Liver (tissue), 8 donors: ENCODE measurements at regions not wholly inside any gene's neighbourhood (a gene's known extent, or its start where the extent isn't known, plus 50 kb on each side); places are given as distances from the start of the nearest gene placed in this dataset.

Experiments used
- DNase-seq: peaks from one replicate; pipeline ENCODE4 v3.0.0-alpha.2; 2017; ENCODE audit warnings: low spot score
- H3K27ac ChIP-seq, 2 donors: one replicate each; pipeline ENCODE4 v1.7.0; 2013; ENCODE audit warnings: inconsistent platforms in 2 of 2, low read length in 2 of 2, control low read depth in 1 of 2, low read depth in 1 of 2, mild to moderate bottlenecking in 1 of 2
- H3K27me3 ChIP-seq, 4 donors: one replicate each; pipeline versions ENCODE4 v1.6.1 to v1.7.0; 2013; ENCODE audit warnings: low read length in 3 of 4, inconsistent platforms in 1 of 4, mild to moderate bottlenecking in 1 of 4, moderate library complexity in 1 of 4; ENCODE audit not compliant: control insufficient read depth in 4 of 4, insufficient read depth in 4 of 4
- H3K36me3 ChIP-seq, 4 donors: one replicate each; pipeline versions ENCODE4 v1.6.1 to v1.7.0; 2013; ENCODE audit warnings: low read length in 3 of 4, mild to moderate bottlenecking in 3 of 4, low read depth in 1 of 4, moderate library complexity in 1 of 4; ENCODE audit not compliant: control insufficient read depth in 4 of 4, insufficient read depth in 3 of 4
- H3K4me1 ChIP-seq, 4 donors: one replicate each; pipeline versions ENCODE4 v1.6.1 to v1.7.0; 2013; ENCODE audit warnings: low read length in 3 of 4, mild to moderate bottlenecking in 3 of 4, moderate library complexity in 1 of 4; ENCODE audit not compliant: control insufficient read depth in 4 of 4, insufficient read depth in 4 of 4
- H3K4me3 ChIP-seq, 3 donors: one replicate each; pipeline versions ENCODE4 v1.6.1 to v1.7.0; 2013; ENCODE audit warnings: low read length in 3 of 3, control low read depth in 1 of 3, low read depth in 1 of 3, mild to moderate bottlenecking in 1 of 3
- H3K9ac ChIP-seq, 2 donors: one replicate each; pipeline ENCODE4 v1.7.0; 2013; ENCODE audit warnings: low read length in 2 of 2, mild to moderate bottlenecking in 2 of 2, moderate library complexity in 2 of 2, control low read depth in 1 of 2, low read depth in 1 of 2
- H3K9me3 ChIP-seq, 4 donors: one replicate each; pipeline versions ENCODE4 v1.6.1 to v1.7.0; 2013; ENCODE audit warnings: low read length in 3 of 4; ENCODE audit not compliant: control insufficient read depth in 4 of 4
- EGR1 ChIP-seq, 2 donors: IDR thresholded peaks; 2 replicates each; pipeline ENCODE4 v1.6.1; 2016 to 2018; ENCODE audit warnings: antibody characterized with exemption in 2 of 2, low read depth in 2 of 2
- FOXA1 ChIP-seq: IDR thresholded peaks from 2 replicates; pipeline ENCODE4 v1.6.1; 2016; ENCODE audit warnings: antibody characterized with exemption
- GABPA ChIP-seq, 2 donors: IDR thresholded peaks in 1 of 2; conservative IDR thresholded peaks in 1 of 2; 2 replicates each; pipeline ENCODE4 v1.6.1; 2016; ENCODE audit warnings: antibody characterized with exemption in 2 of 2, mild to moderate bottlenecking in 1 of 2, moderate library complexity in 1 of 2
- HNF4A ChIP-seq, 2 donors: conservative IDR thresholded peaks; 2 replicates each; pipeline ENCODE4 v1.6.1; 2016; ENCODE audit warnings: antibody characterized with exemption in 2 of 2, mild to moderate bottlenecking in 2 of 2
- HNF4G ChIP-seq: IDR thresholded peaks from 2 replicates; pipeline ENCODE4 v1.6.1; 2016; ENCODE audit warnings: antibody characterized with exemption
- JUND ChIP-seq, 2 donors: IDR thresholded peaks; 2 replicates each; pipeline ENCODE4 v1.6.1; 2016; ENCODE audit warnings: antibody characterized with exemption in 2 of 2
- NR2F2 ChIP-seq: IDR thresholded peaks from 2 replicates; pipeline ENCODE4 v1.6.1; 2016; ENCODE audit warnings: antibody characterized with exemption
- RAD21 ChIP-seq, 2 donors: IDR thresholded peaks; 2 replicates each; pipeline ENCODE4 v1.6.1; 2016; ENCODE audit warnings: antibody characterized with exemption in 2 of 2, mild to moderate bottlenecking in 2 of 2
- RXRA ChIP-seq, 2 donors: IDR thresholded peaks; 2 replicates each; pipeline ENCODE4 v1.6.1; 2017 to 2018; ENCODE audit warnings: antibody characterized with exemption in 2 of 2, mild to moderate bottlenecking in 1 of 2
- SP1 ChIP-seq: IDR thresholded peaks from 2 replicates; pipeline ENCODE4 v1.6.1; 2018; ENCODE audit warnings: antibody characterized with exemption, mild to moderate bottlenecking
- TAF1 ChIP-seq: conservative IDR thresholded peaks from 2 replicates; pipeline ENCODE4 v1.6.1; 2016; ENCODE audit warnings: antibody characterized with exemption, mild to moderate bottlenecking
- YY1 ChIP-seq: IDR thresholded peaks from 2 replicates; pipeline ENCODE4 v1.6.1; 2016; ENCODE audit warnings: antibody characterized with exemption, mild to moderate bottlenecking
- WGBS: extraction: QIAGEN DNeasy Blood & Tissue Kit; methylation state at CpG from one replicate; pipeline ENCODE4 v1.1.7; 2013; 5-methylcytosine and 5-hydroxymethylcytosine counted together
- TF ChIP-seq, protein P1 (sequence below): fragments of 150-350 bp; IDR thresholded peaks from 2 replicates; pipeline ENCODE4 v1.5.1; 2017; ENCODE audit warnings: improper control_type of control experiment, low read depth, low read length; ENCODE audit not compliant: missing input control
- TF ChIP-seq, protein P2 (sequence below): IDR thresholded peaks from 2 replicates; pipeline ENCODE4 v1.6.1; 2016; ENCODE audit warnings: antibody characterized with exemption
- TF ChIP-seq, protein P3 (sequence below): IDR thresholded peaks from 2 replicates; pipeline ENCODE4 v1.6.1; 2016; ENCODE audit warnings: antibody characterized with exemption, mild to moderate bottlenecking
- TF ChIP-seq, protein P4 (sequence below): IDR thresholded peaks from 2 replicates; pipeline ENCODE4 v1.6.1; 2016; ENCODE audit warnings: antibody characterized with exemption
- donor health status: healthy.
- donor health status: healthy.
- donor health status: healthy.
- donor health status: healthy.
- donor health status: healthy.

DNA sequence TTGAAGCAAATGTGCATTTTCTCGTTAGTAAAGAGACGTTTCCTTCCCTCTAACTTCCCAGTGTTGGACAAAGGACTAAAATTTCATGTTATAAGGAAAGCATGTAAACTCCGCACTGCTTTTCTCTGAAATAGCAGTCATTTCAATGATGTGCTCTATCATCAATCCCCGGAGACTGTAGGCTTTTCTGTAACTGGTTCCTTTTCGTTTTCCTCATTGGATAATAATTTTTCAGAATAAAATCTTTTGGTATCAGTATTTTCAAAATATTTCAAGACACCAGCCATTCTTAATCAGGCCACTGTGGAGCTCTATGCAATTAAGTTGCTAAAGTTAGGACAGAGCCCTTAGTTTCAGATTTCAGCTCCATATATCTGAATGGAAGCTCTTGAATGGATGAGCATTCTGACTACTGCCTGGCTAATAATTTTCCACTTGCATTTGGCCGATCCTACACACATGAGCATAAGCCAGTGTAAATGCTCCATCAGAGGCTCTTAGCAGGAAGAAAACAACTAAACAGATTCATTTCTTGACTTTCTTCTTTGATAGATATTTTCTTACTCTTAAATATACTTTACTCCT lies 157.7 kb downstream of the CHIC2 start:
- no peak for DNase-seq
- Histone ChIP-seq H3K4me3 (no peak overlapping the region), H3K9me3 (no peaks in the 10 kb centered on the region), H3K4me1 (peaks cover 0 to 18% (median 14%) of the 10 kb centered on the region in 4 donors), H3K27ac (peak overlapping the region in 1 of 2 donors; percentile 87), H3K36me3 (no peaks in the 10 kb centered on the region), H3K9ac (no peak overlapping the region), H3K27me3 (no peaks in the 10 kb centered on the region)
- TF ChIP-seq, protein P1, sequence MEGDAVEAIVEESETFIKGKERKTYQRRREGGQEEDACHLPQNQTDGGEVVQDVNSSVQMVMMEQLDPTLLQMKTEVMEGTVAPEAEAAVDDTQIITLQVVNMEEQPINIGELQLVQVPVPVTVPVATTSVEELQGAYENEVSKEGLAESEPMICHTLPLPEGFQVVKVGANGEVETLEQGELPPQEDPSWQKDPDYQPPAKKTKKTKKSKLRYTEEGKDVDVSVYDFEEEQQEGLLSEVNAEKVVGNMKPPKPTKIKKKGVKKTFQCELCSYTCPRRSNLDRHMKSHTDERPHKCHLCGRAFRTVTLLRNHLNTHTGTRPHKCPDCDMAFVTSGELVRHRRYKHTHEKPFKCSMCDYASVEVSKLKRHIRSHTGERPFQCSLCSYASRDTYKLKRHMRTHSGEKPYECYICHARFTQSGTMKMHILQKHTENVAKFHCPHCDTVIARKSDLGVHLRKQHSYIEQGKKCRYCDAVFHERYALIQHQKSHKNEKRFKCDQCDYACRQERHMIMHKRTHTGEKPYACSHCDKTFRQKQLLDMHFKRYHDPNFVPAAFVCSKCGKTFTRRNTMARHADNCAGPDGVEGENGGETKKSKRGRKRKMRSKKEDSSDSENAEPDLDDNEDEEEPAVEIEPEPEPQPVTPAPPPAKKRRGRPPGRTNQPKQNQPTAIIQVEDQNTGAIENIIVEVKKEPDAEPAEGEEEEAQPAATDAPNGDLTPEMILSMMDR: no peak
- TF ChIP-seq HNF4A (conservative IDR thresholded peaks at IDR 0.05) (no peak), GABPA (IDR thresholded peaks at IDR 0.05 in 1 of 2, conservative IDR thresholded peaks at IDR 0.05 in 1 of 2) (no peak), JUND (IDR thresholded peaks at IDR 0.05) (no peak), HNF4G (no peak), EGR1 (IDR thresholded peaks at IDR 0.05; ENCODE audit: low read depth in 2 of 2) (no peak), RAD21 (IDR thresholded peaks at IDR 0.05) (no peak)
- TF ChIP-seq, protein P2, sequence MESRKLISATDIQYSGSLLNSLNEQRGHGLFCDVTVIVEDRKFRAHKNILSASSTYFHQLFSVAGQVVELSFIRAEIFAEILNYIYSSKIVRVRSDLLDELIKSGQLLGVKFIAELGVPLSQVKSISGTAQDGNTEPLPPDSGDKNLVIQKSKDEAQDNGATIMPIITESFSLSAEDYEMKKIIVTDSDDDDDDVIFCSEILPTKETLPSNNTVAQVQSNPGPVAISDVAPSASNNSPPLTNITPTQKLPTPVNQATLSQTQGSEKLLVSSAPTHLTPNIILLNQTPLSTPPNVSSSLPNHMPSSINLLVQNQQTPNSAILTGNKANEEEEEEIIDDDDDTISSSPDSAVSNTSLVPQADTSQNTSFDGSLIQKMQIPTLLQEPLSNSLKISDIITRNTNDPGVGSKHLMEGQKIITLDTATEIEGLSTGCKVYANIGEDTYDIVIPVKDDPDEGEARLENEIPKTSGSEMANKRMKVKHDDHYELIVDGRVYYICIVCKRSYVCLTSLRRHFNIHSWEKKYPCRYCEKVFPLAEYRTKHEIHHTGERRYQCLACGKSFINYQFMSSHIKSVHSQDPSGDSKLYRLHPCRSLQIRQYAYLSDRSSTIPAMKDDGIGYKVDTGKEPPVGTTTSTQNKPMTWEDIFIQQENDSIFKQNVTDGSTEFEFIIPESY: no peak
- WGBS: 69% methylated on average over 6 of the region's 6 CpGs

DNA sequence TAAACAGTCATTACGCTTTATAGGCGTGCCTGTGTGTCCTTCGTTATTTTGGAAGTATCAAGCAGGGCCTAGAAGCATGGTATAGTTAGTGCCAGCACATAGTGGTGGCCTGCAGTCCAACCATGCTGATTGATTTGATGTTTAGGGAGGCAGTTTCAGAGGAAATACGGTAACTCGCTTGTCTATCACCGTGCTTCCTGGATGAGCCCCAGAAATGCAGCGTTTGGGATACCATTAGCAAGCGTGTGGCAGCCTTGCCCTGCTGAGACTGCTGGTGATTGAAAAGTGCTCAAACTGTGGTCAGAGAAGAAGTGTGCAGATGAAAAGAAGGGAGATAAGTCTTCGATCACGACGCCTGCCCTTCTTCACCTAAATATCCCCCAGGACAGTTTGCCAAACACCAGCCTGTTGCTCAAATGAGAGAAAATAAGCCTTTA lies 158.4 kb downstream of the CHIC2 start:
- Histone ChIP-seq H3K27ac (peak overlapping the region; percentile 33 to 87), H3K36me3 (no peaks in the 10 kb centered on the region), H3K4me1 (peaks cover 0 to 18% (median 14%) of the 10 kb centered on the region in 4 donors), H3K4me3 (peak overlapping the region; percentile 50 to 77 (median 74)), H3K9me3 (no peaks in the 10 kb centered on the region), H3K27me3 (no peaks in the 10 kb centered on the region), H3K9ac (peak overlapping the region in 1 of 2 donors; percentile 45)
- 6% methylated on average over 11 of the region's 11 CpGs for WGBS
- TF ChIP-seq RAD21 (IDR thresholded peaks at IDR 0.05) (peak; percentile 27 to 70), NR2F2 (no peak), HNF4G (no peak), YY1 (peak; percentile 53)
- peak; percentile 38 for DNase-seq

DNA sequence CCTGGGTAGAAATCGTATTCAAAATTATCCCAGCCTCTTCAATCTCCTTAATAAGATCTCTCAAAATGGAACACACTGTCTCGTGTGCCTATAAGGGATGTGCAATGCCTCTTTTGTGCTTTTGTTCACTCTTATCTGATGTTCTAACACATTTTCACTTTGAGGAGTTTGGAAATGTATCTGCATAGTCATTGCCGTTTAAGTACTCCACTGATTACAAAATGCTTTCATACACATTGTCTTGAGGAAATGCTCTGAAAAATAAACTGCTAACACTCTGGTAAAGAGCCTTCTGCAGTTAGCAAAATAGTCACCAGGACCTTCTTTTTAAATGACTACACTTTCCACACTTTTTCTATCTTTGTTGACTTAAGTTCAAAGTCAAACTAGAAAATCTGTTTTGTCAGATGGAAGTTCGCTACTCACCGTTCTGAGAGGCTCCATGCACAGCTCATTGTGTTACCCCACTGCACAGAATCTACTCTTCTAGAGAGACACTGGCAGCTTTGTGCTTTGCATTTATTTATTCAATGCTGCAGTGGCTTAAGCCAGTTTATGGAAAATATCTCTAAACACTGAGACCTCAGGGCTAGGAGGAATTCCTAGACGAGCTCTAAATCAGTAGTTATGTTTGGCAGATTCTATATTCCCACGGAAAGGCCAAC lies 159.0 kb downstream of the CHIC2 start:
- peaks cover 0 to 18% (median 14%) of the 10 kb centered on the region in 4 donors for H3K4me1 ChIP-seq
- H3K27ac ChIP-seq: peak overlapping the region in 1 of 2 donors; percentile 33
- WGBS: 41% methylated on average over 7 of the region's 7 CpGs
- H3K9me3 ChIP-seq: no peaks in the 10 kb centered on the region
- no peak overlapping the region for H3K4me3 ChIP-seq
- no peak overlapping the region for H3K9ac ChIP-seq
- no peak for DNase-seq
- H3K36me3 ChIP-seq: no peaks in the 10 kb centered on the region
- H3K27me3 ChIP-seq: no peaks in the 10 kb centered on the region
- TF ChIP-seq RAD21 (IDR thresholded peaks at IDR 0.05): no peak
- no peak for TF ChIP-seq FOXA1
- no peak for TF ChIP-seq NR2F2
- TF ChIP-seq, protein P3, sequence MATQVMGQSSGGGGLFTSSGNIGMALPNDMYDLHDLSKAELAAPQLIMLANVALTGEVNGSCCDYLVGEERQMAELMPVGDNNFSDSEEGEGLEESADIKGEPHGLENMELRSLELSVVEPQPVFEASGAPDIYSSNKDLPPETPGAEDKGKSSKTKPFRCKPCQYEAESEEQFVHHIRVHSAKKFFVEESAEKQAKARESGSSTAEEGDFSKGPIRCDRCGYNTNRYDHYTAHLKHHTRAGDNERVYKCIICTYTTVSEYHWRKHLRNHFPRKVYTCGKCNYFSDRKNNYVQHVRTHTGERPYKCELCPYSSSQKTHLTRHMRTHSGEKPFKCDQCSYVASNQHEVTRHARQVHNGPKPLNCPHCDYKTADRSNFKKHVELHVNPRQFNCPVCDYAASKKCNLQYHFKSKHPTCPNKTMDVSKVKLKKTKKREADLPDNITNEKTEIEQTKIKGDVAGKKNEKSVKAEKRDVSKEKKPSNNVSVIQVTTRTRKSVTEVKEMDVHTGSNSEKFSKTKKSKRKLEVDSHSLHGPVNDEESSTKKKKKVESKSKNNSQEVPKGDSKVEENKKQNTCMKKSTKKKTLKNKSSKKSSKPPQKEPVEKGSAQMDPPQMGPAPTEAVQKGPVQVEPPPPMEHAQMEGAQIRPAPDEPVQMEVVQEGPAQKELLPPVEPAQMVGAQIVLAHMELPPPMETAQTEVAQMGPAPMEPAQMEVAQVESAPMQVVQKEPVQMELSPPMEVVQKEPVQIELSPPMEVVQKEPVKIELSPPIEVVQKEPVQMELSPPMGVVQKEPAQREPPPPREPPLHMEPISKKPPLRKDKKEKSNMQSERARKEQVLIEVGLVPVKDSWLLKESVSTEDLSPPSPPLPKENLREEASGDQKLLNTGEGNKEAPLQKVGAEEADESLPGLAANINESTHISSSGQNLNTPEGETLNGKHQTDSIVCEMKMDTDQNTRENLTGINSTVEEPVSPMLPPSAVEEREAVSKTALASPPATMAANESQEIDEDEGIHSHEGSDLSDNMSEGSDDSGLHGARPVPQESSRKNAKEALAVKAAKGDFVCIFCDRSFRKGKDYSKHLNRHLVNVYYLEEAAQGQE: no peak
- TF ChIP-seq HNF4A (conservative IDR thresholded peaks at IDR 0.05): no peak
- no peak for TF ChIP-seq HNF4G
- TF ChIP-seq, protein P4, sequence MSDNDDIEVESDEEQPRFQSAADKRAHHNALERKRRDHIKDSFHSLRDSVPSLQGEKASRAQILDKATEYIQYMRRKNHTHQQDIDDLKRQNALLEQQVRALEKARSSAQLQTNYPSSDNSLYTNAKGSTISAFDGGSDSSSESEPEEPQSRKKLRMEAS: no peak
- TF ChIP-seq SP1: no peak
- no peak for TF ChIP-seq RXRA (IDR thresholded peaks at IDR 0.05)
- TF ChIP-seq TAF1: no peak
- no peak for TF ChIP-seq JUND (IDR thresholded peaks at IDR 0.05)
- no peak for TF ChIP-seq YY1
- no peak for TF ChIP-seq GABPA (IDR thresholded peaks at IDR 0.05 in 1 of 2, conservative IDR thresholded peaks at IDR 0.05 in 1 of 2)
- TF ChIP-seq, protein P1: no peak
